SK-N-MC (cell line): ENCODE measurements at regions not wholly inside any gene's neighbourhood (a gene's known extent, or its start where the extent isn't known, plus 50 kb on each side); places are given as distances from the start of the nearest gene placed in this dataset.

Experiments
- EZH2 ChIP-seq: fragments of 200-600 bp; sonication (generic); IDR thresholded peaks from one replicate; pipeline ENCODE4 v1.6.1; 2017; ENCODE audit warnings: antibody characterized with exemption
- POLR2AphosphoS5 ChIP-seq: IDR thresholded peaks from 2 replicates; pipeline ENCODE4 v1.6.1; 2012; ENCODE audit warnings: mild to moderate bottlenecking, low read depth, low read length, borderline replicate concordance

- TF ChIP-seq POLR2AphosphoS5 (no peak), EZH2 (no peak)
These were observed 728.3 kb upstream of the PHF14 start for GRCh38 chr7:10245406-10245805.
